ENCODE measurements at regions not wholly inside any gene's neighbourhood (a gene's known extent, or its start where the extent isn't known, plus 50 kb on each side); places are given as distances from the start of the nearest gene placed in this dataset.

DNA sequence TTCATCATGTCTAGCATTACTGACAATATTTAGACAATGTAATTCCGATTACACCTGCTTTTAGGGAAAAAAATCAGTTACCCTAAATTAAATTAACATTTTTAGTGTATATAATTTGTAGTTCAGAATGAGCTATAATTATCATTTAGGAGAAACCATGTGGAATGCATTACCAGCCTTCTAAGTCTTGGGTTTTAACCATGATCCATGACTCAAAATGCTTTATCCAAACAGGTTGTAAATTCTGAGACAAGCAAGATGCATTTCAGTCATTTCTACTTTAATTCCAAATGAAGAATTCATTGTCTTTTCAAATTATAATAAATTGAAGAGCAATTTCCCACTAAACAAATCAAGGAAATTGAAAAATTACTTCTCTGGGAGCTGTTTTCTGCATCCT lies 243.7 kb upstream of the LRIG1 start (continued):
- TF ChIP-seq CEBPB (IDR thresholded peaks at IDR 0.05; ENCODE audit: low read depth), result no peak

DNA sequence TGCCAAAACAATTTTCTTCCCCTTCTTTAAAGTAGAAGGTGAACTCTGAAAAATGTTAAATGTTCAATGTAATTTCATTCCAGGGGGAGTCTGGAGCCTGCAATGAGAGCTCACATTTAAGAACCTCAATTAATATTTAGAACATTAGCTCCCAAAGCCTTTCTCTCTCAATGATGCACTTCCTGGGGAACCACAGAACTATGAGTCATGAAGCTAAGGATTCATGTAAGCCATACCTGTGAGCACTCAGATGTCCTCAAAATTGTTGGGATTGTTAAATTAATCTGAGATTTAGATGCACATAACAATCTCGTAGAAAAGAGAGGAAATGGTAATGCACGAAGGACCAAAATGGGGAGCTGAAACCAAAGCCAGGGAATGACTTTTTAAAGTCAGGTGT lies 244.2 kb upstream of the LRIG1 start:
- no peak overlapping the region for H3K9ac ChIP-seq (ENCODE audit: low read length)
- no peaks in the 10 kb centered on the region for H3K4me1 ChIP-seq (ENCODE audit: control insufficient read depth in 1 of 2, insufficient read depth in 2 of 2, low read length in 2 of 2)
- H3K4me2 ChIP-seq (ENCODE audit: low read length), result no peak overlapping the region
- H3K9me3 ChIP-seq (ENCODE audit: control insufficient read depth in 1 of 2, insufficient read depth in 1 of 2, low read depth in 1 of 2, low read length in 2 of 2), result no peaks in the 10 kb centered on the region
- RAD21 ChIA-PET (ENCODE audit: low non-redundant PET in 1 of 2, low total read pairs in 2 of 2, uncharacterized antibody in 2 of 2, unreplicated experiment in 2 of 2), result no interaction called here
- POLR2A ChIA-PET, result no interaction called here
- no peaks in the 10 kb centered on the region for H3K9me2 ChIP-seq (ENCODE audit: insufficient read depth)
- CTCF ChIA-PET, result no interaction called here
- intact Hi-C loops (cut with micrococcal nuclease), result no loop called here
- H3K36me3 ChIP-seq (ENCODE audit: control insufficient read depth in 1 of 2, insufficient read depth in 2 of 2, low read length in 2 of 2), result no peaks in the 10 kb centered on the region
- no TSS peak for BruUV-seq (replicated peaks)
- no peak overlapping the region for H2AFZ ChIP-seq (ENCODE audit: low read depth, low read length, poor library complexity, severe bottlenecking)
- no peaks in the 10 kb centered on the region for H3K79me2 ChIP-seq (ENCODE audit: insufficient read depth, low read length)
- H3K27ac ChIP-seq (ENCODE audit: low read depth, low read length), result no peak overlapping the region
- H3K4me3 ChIP-seq (replicated peaks in 1 of 2; ENCODE audit: low read depth in 1 of 2, low read length in 2 of 2), result no peak overlapping the region
- ATAC-seq (no peak), DNase-seq (ENCODE audit: low read depth, low spot score) (no peak)
- no peaks in the 10 kb centered on the region for H4K20me1 ChIP-seq (ENCODE audit: insufficient read depth)
- no peak for TF ChIP-seq SIN3A (IDR thresholded peaks at IDR 0.05; ENCODE audit: low read depth)
- TF ChIP-seq, protein P1, sequence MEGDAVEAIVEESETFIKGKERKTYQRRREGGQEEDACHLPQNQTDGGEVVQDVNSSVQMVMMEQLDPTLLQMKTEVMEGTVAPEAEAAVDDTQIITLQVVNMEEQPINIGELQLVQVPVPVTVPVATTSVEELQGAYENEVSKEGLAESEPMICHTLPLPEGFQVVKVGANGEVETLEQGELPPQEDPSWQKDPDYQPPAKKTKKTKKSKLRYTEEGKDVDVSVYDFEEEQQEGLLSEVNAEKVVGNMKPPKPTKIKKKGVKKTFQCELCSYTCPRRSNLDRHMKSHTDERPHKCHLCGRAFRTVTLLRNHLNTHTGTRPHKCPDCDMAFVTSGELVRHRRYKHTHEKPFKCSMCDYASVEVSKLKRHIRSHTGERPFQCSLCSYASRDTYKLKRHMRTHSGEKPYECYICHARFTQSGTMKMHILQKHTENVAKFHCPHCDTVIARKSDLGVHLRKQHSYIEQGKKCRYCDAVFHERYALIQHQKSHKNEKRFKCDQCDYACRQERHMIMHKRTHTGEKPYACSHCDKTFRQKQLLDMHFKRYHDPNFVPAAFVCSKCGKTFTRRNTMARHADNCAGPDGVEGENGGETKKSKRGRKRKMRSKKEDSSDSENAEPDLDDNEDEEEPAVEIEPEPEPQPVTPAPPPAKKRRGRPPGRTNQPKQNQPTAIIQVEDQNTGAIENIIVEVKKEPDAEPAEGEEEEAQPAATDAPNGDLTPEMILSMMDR (IDR thresholded peaks at IDR 0.05 in 2 of 3, conservative IDR thresholded peaks at IDR 0.05 in 1 of 3; ENCODE audit: borderline replicate concordance in 1 of 3, insufficient read depth in 1 of 3, low read depth in 2 of 3, low read length in 2 of 3), result no peak
- TF ChIP-seq EZH2 (IDR thresholded peaks at IDR 0.05), result no peak
- no peak for TF ChIP-seq CBX3 (IDR thresholded peaks at IDR 0.05; ENCODE audit: low read depth)
- no peak for TF ChIP-seq SRF (IDR thresholded peaks at IDR 0.05; ENCODE audit: low read depth)
- TF ChIP-seq TCF7L2 (IDR thresholded peaks at IDR 0.05; ENCODE audit: borderline replicate concordance, extremely low read depth, insufficient read depth, insufficient read length), result no peak
- TF ChIP-seq POLR2AphosphoS5 (IDR thresholded peaks at IDR 0.05; ENCODE audit: low read depth, low read length), result no peak
- no peak for TF ChIP-seq ZFX (IDR thresholded peaks at IDR 0.05)
- TF ChIP-seq EZH2phosphoT487 (IDR thresholded peaks at IDR 0.05; ENCODE audit: borderline replicate concordance), result no peak
- no peak for TF ChIP-seq EGR1 (IDR thresholded peaks at IDR 0.05; ENCODE audit: low read depth)
- H3K27me3 ChIP-seq (ENCODE audit: insufficient read depth, low read length), result peaks cover 21% of the 10 kb centered on the region

All from HCT116 (cell line).